Natural killer cell (primary cell): ENCODE measurements at regions not wholly inside any gene's neighbourhood (a gene's known extent, or its start where the extent isn't known, plus 50 kb on each side); places are given as distances from the start of the nearest gene placed in this dataset.

ENCODE experiments used
- ATAC-seq, 3 donors: fragments of 150-1000 bp in 2 of 3; fragments of 200-7000 bp in 1 of 3; cut with Tn5 transposase; 1 replicate in 1 of 3; 2 replicates in 2 of 3; pipeline ENCODE4 v1.10.0; 2021; ENCODE audit warnings: mild to moderate bottlenecking in 2 of 3, moderate library complexity in 2 of 3
- DNase-seq, 2 donors: peaks; one replicate each; pipeline versions ENCODE4 v3.0.0 to v3.0.0-alpha.2; 2013 to 2021; ENCODE audit warnings: mixed read lengths in 1 of 2
- H3K27ac ChIP-seq: one replicate; pipeline ENCODE4 v1.5.1; 2013; ENCODE audit warnings: mild to moderate bottlenecking, low read length
- H3K27me3 ChIP-seq: one replicate; pipeline ENCODE4 v1.6.1; 2013; ENCODE audit warnings: low read length; ENCODE audit not compliant: control insufficient read depth, insufficient read depth
- H3K36me3 ChIP-seq: one replicate; pipeline ENCODE4 v1.6.1; 2013; ENCODE audit warnings: low read length; ENCODE audit not compliant: control insufficient read depth, insufficient read depth
- H3K4me1 ChIP-seq: one replicate; pipeline ENCODE4 v1.6.1; 2013; ENCODE audit warnings: low read length; ENCODE audit not compliant: control insufficient read depth, insufficient read depth
- H3K4me3 ChIP-seq: one replicate; pipeline ENCODE4 v1.5.1; 2013; ENCODE audit warnings: low read length
- H3K9me3 ChIP-seq: one replicate; pipeline ENCODE4 v1.6.1; 2013; ENCODE audit warnings: low read length; ENCODE audit not compliant: control insufficient read depth, insufficient read depth
- H3K27ac Mint-ChIP-seq, 2 donors: one replicate each; pipeline ENCODE4 v1.8.0; 2022; ENCODE audit warnings: mild to moderate bottlenecking in 2 of 2, mixed read lengths in 2 of 2, moderate library complexity in 1 of 2
- H3K27me3 Mint-ChIP-seq, 2 donors: one replicate each; pipeline ENCODE4 v1.8.0; 2022; ENCODE audit warnings: low read depth in 2 of 2, mixed read lengths in 2 of 2
- H3K36me3 Mint-ChIP-seq: one replicate; pipeline ENCODE4 v1.8.0; 2022; ENCODE audit warnings: mixed read lengths
- H3K4me1 Mint-ChIP-seq, 2 donors: one replicate each; pipeline ENCODE4 v1.8.0; 2022; ENCODE audit warnings: mixed read lengths in 2 of 2
- H3K4me3 Mint-ChIP-seq: one replicate; pipeline ENCODE4 v1.8.0; 2022; ENCODE audit warnings: mild to moderate bottlenecking, moderate library complexity, mixed read lengths
- H3K9me3 Mint-ChIP-seq, 2 donors: one replicate each; pipeline ENCODE4 v1.8.0; 2022; ENCODE audit warnings: mixed read lengths in 2 of 2
- WGBS: methylation state at CpG from one replicate; pipeline ENCODE4 v1.1.7; 2013; ENCODE audit warnings: missing lambda C conversion rate; ENCODE audit not compliant: insufficient coverage; 5-methylcytosine and 5-hydroxymethylcytosine counted together
- intact Hi-C: fragments of 100-400 bp; cut with micrococcal nuclease; formaldehyde crosslinking; loops from one replicate; pipeline ENCODE4 v1.14.2; 2022
- TF ChIP-seq, protein P1 (sequence below): fragments of 200-600 bp; IDR thresholded peaks from one replicate; pipeline ENCODE4 v1.8.0; 2022; ENCODE audit warnings: antibody characterized with exemption

DNA sequence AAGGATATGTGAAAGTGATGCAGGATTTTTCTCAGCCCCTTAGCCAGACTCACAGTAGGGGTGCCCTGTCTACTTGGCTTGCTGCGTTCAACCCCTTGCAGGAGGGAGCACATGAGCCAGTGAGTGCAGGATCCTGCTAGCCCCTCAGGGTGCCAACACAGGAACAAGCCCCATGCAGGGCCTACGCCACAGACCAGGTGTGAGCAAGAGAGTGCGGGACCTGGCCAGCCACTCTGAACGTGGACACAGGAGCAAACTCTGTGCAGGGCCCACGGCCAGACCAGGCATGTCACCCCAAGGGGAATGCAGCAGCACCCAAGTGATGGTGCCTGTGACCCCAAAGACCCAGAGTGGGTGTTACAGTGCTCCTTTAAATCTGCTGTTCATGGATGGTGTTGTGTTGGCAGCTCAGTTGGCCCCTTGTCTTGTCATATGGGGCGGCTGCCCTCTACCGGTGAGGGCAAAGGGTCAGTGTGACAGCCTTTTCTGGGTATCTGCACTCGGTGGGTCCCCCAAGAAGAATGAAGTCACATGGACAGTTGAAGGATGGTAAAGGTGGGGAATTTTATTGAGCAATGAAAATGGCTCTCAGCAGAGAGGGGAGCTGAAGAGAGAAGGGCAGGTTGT lies 188.4 kb upstream of the MAOA start:
- ATAC-seq, result no peak
- H3K4me3 Mint-ChIP-seq, result no peak overlapping the region

DNA sequence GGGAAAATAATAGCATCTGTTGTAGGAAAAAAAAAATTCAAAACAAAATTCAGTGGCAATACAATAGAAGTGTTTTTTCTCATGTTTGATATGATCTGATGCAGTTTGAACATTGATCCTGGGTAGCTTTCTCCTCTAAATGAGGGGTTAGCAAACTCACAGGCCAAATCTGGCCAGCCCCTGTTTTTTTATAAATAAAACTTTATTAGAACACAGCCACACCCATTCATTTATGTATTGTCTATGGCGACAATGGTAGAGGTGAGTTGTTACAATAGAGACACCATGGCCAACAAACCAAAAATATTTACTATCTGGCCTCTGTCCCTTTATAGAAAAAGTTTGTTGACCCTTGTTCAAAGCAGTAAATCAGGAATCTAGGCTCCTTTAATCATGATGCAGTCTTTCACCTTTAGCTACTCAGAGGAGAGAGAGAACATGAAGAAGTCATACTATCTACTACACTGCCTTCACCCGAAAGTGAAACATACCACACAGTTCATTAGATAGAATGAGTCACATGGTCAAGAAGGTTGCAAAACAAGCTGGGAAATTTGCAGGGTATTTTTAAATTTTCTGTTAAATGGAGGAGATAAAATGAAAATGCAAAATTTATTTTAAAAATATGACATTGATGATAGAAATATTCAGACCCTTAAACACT lies 186.6 kb upstream of the MAOA start:
- no peaks in the 10 kb centered on the region for H3K4me1 ChIP-seq
- no peaks in the 10 kb centered on the region for H3K9me3 Mint-ChIP-seq
- H3K9me3 ChIP-seq, result no peaks in the 10 kb centered on the region
- DNase-seq (no peak), ATAC-seq (no peak)
- no peaks in the 10 kb centered on the region for H3K27me3 ChIP-seq
- H3K27ac Mint-ChIP-seq, result no peak overlapping the region
- H3K27ac ChIP-seq, result no peak overlapping the region
- no CpG with 5 or more reads among the region's 2 CpGs for WGBS
- no peaks in the 10 kb centered on the region for H3K36me3 Mint-ChIP-seq
- no peaks in the 10 kb centered on the region for H3K36me3 ChIP-seq
- intact Hi-C loops, result no loop called here
- H3K4me3 Mint-ChIP-seq, result no peak overlapping the region
- TF ChIP-seq, protein P1, sequence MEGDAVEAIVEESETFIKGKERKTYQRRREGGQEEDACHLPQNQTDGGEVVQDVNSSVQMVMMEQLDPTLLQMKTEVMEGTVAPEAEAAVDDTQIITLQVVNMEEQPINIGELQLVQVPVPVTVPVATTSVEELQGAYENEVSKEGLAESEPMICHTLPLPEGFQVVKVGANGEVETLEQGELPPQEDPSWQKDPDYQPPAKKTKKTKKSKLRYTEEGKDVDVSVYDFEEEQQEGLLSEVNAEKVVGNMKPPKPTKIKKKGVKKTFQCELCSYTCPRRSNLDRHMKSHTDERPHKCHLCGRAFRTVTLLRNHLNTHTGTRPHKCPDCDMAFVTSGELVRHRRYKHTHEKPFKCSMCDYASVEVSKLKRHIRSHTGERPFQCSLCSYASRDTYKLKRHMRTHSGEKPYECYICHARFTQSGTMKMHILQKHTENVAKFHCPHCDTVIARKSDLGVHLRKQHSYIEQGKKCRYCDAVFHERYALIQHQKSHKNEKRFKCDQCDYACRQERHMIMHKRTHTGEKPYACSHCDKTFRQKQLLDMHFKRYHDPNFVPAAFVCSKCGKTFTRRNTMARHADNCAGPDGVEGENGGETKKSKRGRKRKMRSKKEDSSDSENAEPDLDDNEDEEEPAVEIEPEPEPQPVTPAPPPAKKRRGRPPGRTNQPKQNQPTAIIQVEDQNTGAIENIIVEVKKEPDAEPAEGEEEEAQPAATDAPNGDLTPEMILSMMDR, result no peak
- no peak overlapping the region for H3K4me3 ChIP-seq
- H3K27me3 Mint-ChIP-seq, result peaks cover 0 to 18% of the 10 kb centered on the region in 2 donors
- H3K4me1 Mint-ChIP-seq, result no peaks in the 10 kb centered on the region

More for the DNA sequence above, 188.4 kb upstream of the MAOA start:
- no peaks in the 10 kb centered on the region for H3K36me3 Mint-ChIP-seq
- no peaks in the 10 kb centered on the region for H3K9me3 Mint-ChIP-seq
- intact Hi-C loops, result no loop called here
- Histone ChIP-seq H3K4me1 (no peaks in the 10 kb centered on the region), H3K9me3 (no peaks in the 10 kb centered on the region), H3K27ac (no peak overlapping the region), H3K4me3 (no peak overlapping the region), H3K36me3 (no peaks in the 10 kb centered on the region), H3K27me3 (no peaks in the 10 kb centered on the region)
- H3K4me1 Mint-ChIP-seq, result no peaks in the 10 kb centered on the region
- peaks cover 0 to 18% of the 10 kb centered on the region in 2 donors for H3K27me3 Mint-ChIP-seq
- TF ChIP-seq, protein P1, result no peak
- DNase-seq, result no peak
- WGBS, result 81% methylated on average over 7 of the region's 8 CpGs
- H3K27ac Mint-ChIP-seq, result no peak overlapping the region

DNA sequence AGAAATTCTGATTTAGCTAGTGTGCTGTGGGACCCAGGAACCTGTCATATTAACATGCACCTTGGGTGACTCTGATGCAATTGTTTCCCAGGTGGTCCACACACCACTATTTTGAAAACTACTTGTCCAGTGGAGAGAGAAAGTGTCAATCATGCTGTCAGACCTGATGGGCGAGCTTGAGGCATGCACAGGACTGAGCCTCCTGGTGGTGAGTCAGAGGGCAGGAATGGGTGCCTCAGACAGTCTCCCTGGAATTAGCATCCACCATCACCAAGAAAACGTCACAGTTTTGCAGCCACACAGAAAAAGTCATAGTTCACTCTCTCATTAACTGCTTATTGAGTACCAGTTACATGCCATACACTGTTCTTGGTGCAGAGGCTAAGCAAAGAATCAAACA lies 181.8 kb upstream of the MAOA start:
- intact Hi-C loops, result no loop called here
- no peak overlapping the region for H3K4me3 Mint-ChIP-seq
- no peaks in the 10 kb centered on the region for H3K9me3 Mint-ChIP-seq
- no peaks in the 10 kb centered on the region for H3K36me3 Mint-ChIP-seq
- Histone ChIP-seq H3K4me1 (no peaks in the 10 kb centered on the region), H3K9me3 (no peaks in the 10 kb centered on the region), H3K27ac (no peak overlapping the region), H3K36me3 (no peaks in the 10 kb centered on the region), H3K4me3 (no peak overlapping the region), H3K27me3 (no peaks in the 10 kb centered on the region)
- TF ChIP-seq, protein P1, result no peak
- no peak for DNase-seq
- no peak overlapping the region for H3K27ac Mint-ChIP-seq
- H3K4me1 Mint-ChIP-seq, result no peaks in the 10 kb centered on the region
- H3K27me3 Mint-ChIP-seq, result peaks cover 0 to 8% of the 10 kb centered on the region in 2 donors
- 84% methylated on average over 2 of the region's 2 CpGs for WGBS
- ATAC-seq, result no peak
